ENCODE measurements at regions not wholly inside any gene's neighbourhood (a gene's known extent, or its start where the extent isn't known, plus 50 kb on each side); places are given as distances from the start of the nearest gene placed in this dataset. TPM values are rescaled to one million over a fixed set of nuclear protein-coding genes. Genes with fewer than 3 reads are reported as not detected.

GRCh38 chr4:10167201-10167600 lies 50.6 kb upstream of the WDR1 start:
- ChIA-PET POLR2A (no interaction called here), CTCF (interaction anchor here (1.0 kb wide), 1 partner anchor 9 kb away, joined by 3 read pairs; no protein-coding TSS in a partner anchor)
- Mint-ChIP-seq H3K27me3 (peaks cover 32% of the 10 kb centered on the region), H3K4me1 (no peaks in the 10 kb centered on the region), H3K9me3 (ENCODE audit: insufficient read depth) (no peaks in the 10 kb centered on the region), H3K27ac (no peak overlapping the region), H3K4me3 (no peak overlapping the region)
- Histone ChIP-seq H3K4me2 (replicated peaks; ENCODE audit: low read depth, low read length, poor library complexity, severe bottlenecking) (no peak overlapping the region), H3K4me1 (ENCODE audit: control insufficient read depth in 2 of 2, insufficient read depth in 2 of 2, low read length in 2 of 2) (no peaks in the 10 kb centered on the region), H3K27ac (ENCODE audit: low read length in 2 of 2) (no peak overlapping the region), H3K79me2 (ENCODE audit: control insufficient read depth, insufficient read depth, low read length) (no peaks in the 10 kb centered on the region), H3K27me3 (replicated peaks in 1 of 4; ENCODE audit: control extremely low read depth in 1 of 4, control insufficient read depth in 3 of 4, insufficient read depth in 4 of 4, low read length in 3 of 4) (peaks cover 0 to 2% (median 0%) of the 10 kb centered on the region in 4 experiments), H2AFZ (ENCODE audit: insufficient read depth, low read depth, low read length, poor library complexity, severe bottlenecking) (no peak overlapping the region), H3K36me3 (replicated peaks in 1 of 2; ENCODE audit: control extremely low read depth in 1 of 2, control insufficient read depth in 1 of 2, extremely low read depth in 1 of 2, insufficient read depth in 2 of 2, low read length in 1 of 2) (no peaks in the 10 kb centered on the region), H3K9me3 (ENCODE audit: control extremely low read depth in 1 of 3, control insufficient read depth in 2 of 3, insufficient read depth in 1 of 3, low read length in 2 of 3) (no peaks in the 10 kb centered on the region), H3K4me3 (ENCODE audit: control extremely low read depth in 1 of 5, extremely low read depth in 1 of 5, insufficient read depth in 1 of 5, low read depth in 2 of 5, low read length in 4 of 5) (no peak overlapping the region), H3K9ac (ENCODE audit: low read length) (no peak overlapping the region), H4K20me1 (ENCODE audit: control insufficient read depth, insufficient read depth, low read length, poor library complexity, severe bottlenecking) (no peaks in the 10 kb centered on the region)
- intact Hi-C loops (cut with micrococcal nuclease), result no loop called here
- TF ChIP-seq CTCF (IDR thresholded peaks at IDR 0.05), result no peak
- no peak for TF ChIP-seq EZH2 (IDR thresholded peaks at IDR 0.05; ENCODE audit: borderline replicate concordance, insufficient read depth, low read depth, low read length, poor library complexity, severe bottlenecking)
- no peak for ATAC-seq (ENCODE audit: low read depth)
- DNase-seq, result no peak
- 62% methylated on average over 4 of the region's 4 CpGs for WGBS (ENCODE audit: insufficient coverage)

Small RNA genes in the stretch of these regions (small RNA-seq; reads per million reads assigned to genes)
- gene AC006499.8 (ENCODE audit: insufficient read length, low read depth, low replicate concordance), result not detected

All from B cell (primary cell).